ENCODE measurements at regions not wholly inside any gene's neighbourhood (a gene's known extent, or its start where the extent isn't known, plus 50 kb on each side); places are given as distances from the start of the nearest gene placed in this dataset.

- peak in 1 of 2 donors; percentile 79 for DNase-seq
- Histone ChIP-seq H3K27ac (no peak overlapping the region), H3K36me3 (peaks cover 0 to under 1% (median 0%) of the 10 kb centered on the region in 4 donors), H3K4me1 (peaks cover 0 to 31% (median 8%) of the 10 kb centered on the region in 4 donors), H3K4me3 (no peak overlapping the region), H3K9me3 (no peaks in the 10 kb centered on the region), H3K27me3 (no peaks in the 10 kb centered on the region)
- TF ChIP-seq CTCF (IDR thresholded peaks at IDR 0.05): no peak
- TF ChIP-seq POLR2A (IDR thresholded peaks at IDR 0.05): no peak
- no peak for TF ChIP-seq POLR2AphosphoS5 (IDR thresholded peaks at IDR 0.05)
- no peak for TF ChIP-seq EP300 (IDR thresholded peaks at IDR 0.05)
- WGBS, 5 donors: 33 to 44% (median 40%) methylated on average over 3 to 5 of the region's 5 CpGs
- intact Hi-C loops (cut with DNase I; ENCODE audit: low total_unique reads): no loop called here
Measured at GRCh38 chr2:217729421-217730053, 273.3 kb downstream of the TNS1 start.

- no peak overlapping the region for H3K4me3 ChIP-seq
- H3K9me3 ChIP-seq: no peaks in the 10 kb centered on the region
- no peaks in the 10 kb centered on the region for H3K27me3 ChIP-seq
- no peak overlapping the region for H3K27ac ChIP-seq
- DNase-seq: no peak
- peaks cover 0 to 10% (median 0%) of the 10 kb centered on the region in 4 donors for H3K36me3 ChIP-seq
- intact Hi-C loops (cut with DNase I; ENCODE audit: low total_unique reads): no loop called here
- 88 to 96% (median 93%) methylated on average over 7 of the region's 7 CpGs for WGBS, 5 donors
- TF ChIP-seq POLR2AphosphoS5 (IDR thresholded peaks at IDR 0.05): no peak
- TF ChIP-seq POLR2A (IDR thresholded peaks at IDR 0.05): no peak
- TF ChIP-seq CTCF (IDR thresholded peaks at IDR 0.05): no peak
- TF ChIP-seq EP300 (IDR thresholded peaks at IDR 0.05): no peak
- peaks cover 0 to 20% (median 5%) of the 10 kb centered on the region in 4 donors for H3K4me1 ChIP-seq
Measured at GRCh38 chr2:217727801-217728200, 275.0 kb downstream of the TNS1 start.

- peaks cover 0 to 10% (median 0%) of the 10 kb centered on the region in 4 donors for H3K36me3 ChIP-seq
- peaks cover 0 to 14% (median 3%) of the 10 kb centered on the region in 4 donors for H3K4me1 ChIP-seq
- intact Hi-C loops (cut with DNase I; ENCODE audit: low total_unique reads): no loop called here
- DNase-seq: no peak
- H3K4me3 ChIP-seq: no peak overlapping the region
- H3K27ac ChIP-seq: no peak overlapping the region
- peaks cover 0 to 4% (median 0%) of the 10 kb centered on the region in 4 donors for H3K9me3 ChIP-seq
- H3K27me3 ChIP-seq: no peaks in the 10 kb centered on the region
- WGBS, 5 donors: 87 to 94% (median 93%) methylated on average over 4 of the region's 4 CpGs
- no peak for TF ChIP-seq POLR2A (IDR thresholded peaks at IDR 0.05)
- TF ChIP-seq POLR2AphosphoS5 (IDR thresholded peaks at IDR 0.05): no peak
- no peak for TF ChIP-seq EP300 (IDR thresholded peaks at IDR 0.05)
- TF ChIP-seq CTCF (IDR thresholded peaks at IDR 0.05): no peak
Measured at GRCh38 chr2:217725409-217725808, 277.4 kb downstream of the TNS1 start.

GRCh38 chr2:217724471-217724870, 278.3 kb downstream of the TNS1 start:
- intact Hi-C loops (cut with DNase I; ENCODE audit: low total_unique reads): no loop called here
- TF ChIP-seq CTCF (IDR thresholded peaks at IDR 0.05): no peak
- TF ChIP-seq POLR2AphosphoS5 (IDR thresholded peaks at IDR 0.05): no peak
- no peak for TF ChIP-seq EP300 (IDR thresholded peaks at IDR 0.05)
- no peak for TF ChIP-seq POLR2A (IDR thresholded peaks at IDR 0.05)
- no peak for DNase-seq
- no peak overlapping the region for H3K27ac ChIP-seq
- H3K4me3 ChIP-seq: no peak overlapping the region
- H3K27me3 ChIP-seq: no peaks in the 10 kb centered on the region
- H3K4me1 ChIP-seq: peaks cover 0 to 5% (median under 1%) of the 10 kb centered on the region in 4 donors
- peaks cover 0 to 10% (median 0%) of the 10 kb centered on the region in 4 donors for H3K36me3 ChIP-seq
- H3K9me3 ChIP-seq: peaks cover 0 to 4% (median 0%) of the 10 kb centered on the region in 4 donors
